H1 (cell line): ENCODE measurements at regions not wholly inside any gene's neighbourhood (a gene's known extent, or its start where the extent isn't known, plus 50 kb on each side); places are given as distances from the start of the nearest gene placed in this dataset.

Experiments
- CHD7 ChIP-seq: fragments of 300-600 bp; sonication (generic); IDR thresholded peaks from 2 replicates; pipeline ENCODE4 v1.7.1; 2012; ENCODE audit warnings: low read length, moderate library complexity, mild to moderate bottlenecking, inconsistent platforms; ENCODE audit not compliant: insufficient replicate concordance
- HDAC2 ChIP-seq, 2 experiments: fragments of 300-600 bp in 1 of 2; sonication (generic) in 1 of 2; IDR thresholded peaks; 2 replicates each; pipeline ENCODE4 v1.6.1; 2011 to 2012; ENCODE audit warnings: low read depth in 2 of 2, low read length in 2 of 2, mild to moderate bottlenecking in 2 of 2, moderate library complexity in 2 of 2, borderline replicate concordance in 1 of 2, inconsistent platforms in 1 of 2

GRCh38 chr7:32153006-32153405 lies 82.8 kb upstream of the PDE1C start (continued):
- no peak for TF ChIP-seq CHD7
- TF ChIP-seq HDAC2 (IDR thresholded peaks at IDR 0.05; ENCODE audit: borderline replicate concordance in 1 of 2, low read depth in 2 of 2, low read length in 2 of 2): no peak
- TF ChIP-seq, all 59 proteins: peak for 0
